ENCODE measurements at regions not wholly inside any gene's neighbourhood (a gene's known extent, or its start where the extent isn't known, plus 50 kb on each side); places are given as distances from the start of the nearest gene placed in this dataset.
A peak's percentile ranks its signal among the peaks of the same experiment; 100 is the strongest.

DNA sequence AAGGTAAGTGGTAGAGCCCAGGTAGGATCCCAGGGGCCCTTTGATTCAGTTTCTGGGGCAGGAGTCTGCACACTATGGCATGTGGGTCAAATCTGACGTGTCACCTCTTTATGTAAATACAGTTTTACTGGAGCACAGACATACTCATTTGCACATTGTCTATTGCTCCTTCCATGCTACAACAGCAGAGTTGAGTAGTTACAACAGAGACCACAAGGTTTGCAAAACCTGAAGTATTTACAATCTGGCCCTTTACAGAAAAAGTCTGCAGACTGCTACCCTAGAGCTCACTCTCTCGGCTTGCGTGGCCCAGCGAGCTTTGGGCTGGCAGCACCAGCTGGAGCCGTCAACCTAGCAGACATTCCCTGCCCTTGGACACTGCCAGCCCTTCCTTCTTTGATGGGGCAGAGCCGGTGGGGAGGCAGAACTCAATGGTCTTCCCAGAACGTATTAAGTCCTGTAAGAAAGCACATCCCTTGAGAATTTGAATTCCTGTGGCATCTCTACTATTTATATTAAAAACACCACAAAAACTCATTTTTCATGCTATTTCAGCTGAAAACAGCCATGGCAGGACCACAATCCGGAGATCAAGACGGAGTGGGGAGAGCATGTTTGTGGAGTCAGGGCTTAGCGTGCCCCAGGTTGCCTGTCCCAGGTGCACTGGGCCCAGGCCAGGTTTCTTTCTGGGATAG lies 133.1 kb upstream of the NUDT7 start:
- Histone ChIP-seq H3K27ac (no peak overlapping the region), H3K9me3 (no peaks in the 10 kb centered on the region), H3K27me3 (peaks cover 0 to 5% of the 10 kb centered on the region in 2 donors), H3K4me1 (no peaks in the 10 kb centered on the region), H3K36me3 (no peaks in the 10 kb centered on the region), H3K4me3 (no peak overlapping the region)
- ATAC-seq (peak; percentile 25), DNase-seq (no peak)
- TF ChIP-seq, protein P1, sequence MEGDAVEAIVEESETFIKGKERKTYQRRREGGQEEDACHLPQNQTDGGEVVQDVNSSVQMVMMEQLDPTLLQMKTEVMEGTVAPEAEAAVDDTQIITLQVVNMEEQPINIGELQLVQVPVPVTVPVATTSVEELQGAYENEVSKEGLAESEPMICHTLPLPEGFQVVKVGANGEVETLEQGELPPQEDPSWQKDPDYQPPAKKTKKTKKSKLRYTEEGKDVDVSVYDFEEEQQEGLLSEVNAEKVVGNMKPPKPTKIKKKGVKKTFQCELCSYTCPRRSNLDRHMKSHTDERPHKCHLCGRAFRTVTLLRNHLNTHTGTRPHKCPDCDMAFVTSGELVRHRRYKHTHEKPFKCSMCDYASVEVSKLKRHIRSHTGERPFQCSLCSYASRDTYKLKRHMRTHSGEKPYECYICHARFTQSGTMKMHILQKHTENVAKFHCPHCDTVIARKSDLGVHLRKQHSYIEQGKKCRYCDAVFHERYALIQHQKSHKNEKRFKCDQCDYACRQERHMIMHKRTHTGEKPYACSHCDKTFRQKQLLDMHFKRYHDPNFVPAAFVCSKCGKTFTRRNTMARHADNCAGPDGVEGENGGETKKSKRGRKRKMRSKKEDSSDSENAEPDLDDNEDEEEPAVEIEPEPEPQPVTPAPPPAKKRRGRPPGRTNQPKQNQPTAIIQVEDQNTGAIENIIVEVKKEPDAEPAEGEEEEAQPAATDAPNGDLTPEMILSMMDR (IDR thresholded peaks at IDR 0.05): no peak
- intact Hi-C loops (cut with DNase I): no loop called here

DNA sequence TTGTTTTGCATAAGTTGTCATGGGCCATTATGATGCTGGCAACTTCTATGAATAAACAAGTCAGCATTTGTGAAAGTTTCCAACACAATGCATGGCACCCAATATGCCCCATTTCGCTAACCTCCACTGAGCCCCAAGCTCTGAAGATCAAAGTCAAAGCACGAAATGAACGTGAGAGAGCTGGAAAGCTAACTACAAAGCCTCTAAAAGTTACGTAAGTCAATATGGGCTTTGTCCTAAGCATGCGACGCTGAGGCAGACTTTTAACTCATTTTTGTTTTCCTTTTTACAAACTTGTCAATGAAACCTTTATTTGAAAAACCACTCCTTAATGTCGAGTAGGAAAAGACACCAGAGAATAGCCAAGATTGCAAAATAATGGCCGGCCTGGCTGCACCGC lies 131.6 kb upstream of the NUDT7 start:
- Histone ChIP-seq H3K4me3 (no peak overlapping the region), H3K36me3 (no peaks in the 10 kb centered on the region), H3K9me3 (no peaks in the 10 kb centered on the region), H3K27me3 (peaks cover 0 to 5% of the 10 kb centered on the region in 2 donors), H3K27ac (no peak overlapping the region), H3K4me1 (no peaks in the 10 kb centered on the region)
- no peak for ATAC-seq
- DNase-seq: no peak
- intact Hi-C loops (cut with DNase I): no loop called here
- TF ChIP-seq, protein P1 (IDR thresholded peaks at IDR 0.05): no peak

DNA sequence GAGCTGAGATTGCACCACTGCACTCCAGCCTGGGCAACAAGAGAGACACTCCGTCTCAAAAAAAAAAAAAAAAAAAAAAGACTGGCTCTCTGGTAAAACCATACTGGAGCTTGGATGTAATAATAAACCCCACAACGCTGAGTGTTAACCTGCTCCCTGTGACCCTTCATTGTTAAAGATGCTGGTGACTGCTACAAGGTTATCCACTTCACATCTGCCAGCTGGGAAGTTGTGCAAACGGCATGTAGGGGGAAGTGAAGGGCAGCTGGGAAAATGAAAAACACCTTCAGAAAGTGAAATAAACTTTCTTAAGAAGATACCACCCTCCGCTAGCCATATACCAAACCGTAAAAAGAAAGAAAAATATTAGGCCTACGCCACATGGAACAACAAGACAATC lies 131.0 kb upstream of the NUDT7 start:
- intact Hi-C loops (cut with DNase I): no loop called here
- no peak overlapping the region for H3K4me3 ChIP-seq
- ATAC-seq (no peak), DNase-seq (no peak)
- no peaks in the 10 kb centered on the region for H3K9me3 ChIP-seq
- H3K36me3 ChIP-seq: no peaks in the 10 kb centered on the region
- H3K27me3 ChIP-seq: peaks cover 0 to 5% of the 10 kb centered on the region in 2 donors
- TF ChIP-seq, protein P1 (IDR thresholded peaks at IDR 0.05): no peak
- no peaks in the 10 kb centered on the region for H3K4me1 ChIP-seq
- no peak overlapping the region for H3K27ac ChIP-seq

DNA sequence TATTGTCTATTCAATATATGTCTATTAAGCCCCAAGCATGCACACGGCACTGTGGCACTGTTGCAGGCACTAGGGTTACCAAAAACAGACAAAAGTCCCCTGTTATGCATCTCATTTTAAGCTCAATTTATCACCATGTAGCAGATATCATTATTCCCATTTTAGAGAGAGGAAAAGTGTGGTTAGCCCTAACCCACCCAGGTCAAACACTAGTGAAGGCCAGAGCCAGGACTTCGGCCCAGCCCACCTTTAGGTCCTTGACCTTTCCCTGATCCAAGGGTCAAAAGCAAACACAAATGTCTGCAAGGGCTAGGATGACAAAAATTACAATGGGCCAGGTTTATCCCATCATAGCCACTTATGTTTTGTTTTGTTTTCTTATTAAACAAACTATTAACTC lies 130.3 kb upstream of the NUDT7 start:
- no peaks in the 10 kb centered on the region for H3K9me3 ChIP-seq
- TF ChIP-seq, protein P1 (IDR thresholded peaks at IDR 0.05): no peak
- no peak for ATAC-seq
- intact Hi-C loops (cut with DNase I): no loop called here
- H3K27ac ChIP-seq: no peak overlapping the region
- no peaks in the 10 kb centered on the region for H3K4me1 ChIP-seq
- H3K36me3 ChIP-seq: no peaks in the 10 kb centered on the region
- H3K27me3 ChIP-seq: peaks cover 0 to 2% of the 10 kb centered on the region in 2 donors
- no peak for DNase-seq
- no peak overlapping the region for H3K4me3 ChIP-seq

DNA sequence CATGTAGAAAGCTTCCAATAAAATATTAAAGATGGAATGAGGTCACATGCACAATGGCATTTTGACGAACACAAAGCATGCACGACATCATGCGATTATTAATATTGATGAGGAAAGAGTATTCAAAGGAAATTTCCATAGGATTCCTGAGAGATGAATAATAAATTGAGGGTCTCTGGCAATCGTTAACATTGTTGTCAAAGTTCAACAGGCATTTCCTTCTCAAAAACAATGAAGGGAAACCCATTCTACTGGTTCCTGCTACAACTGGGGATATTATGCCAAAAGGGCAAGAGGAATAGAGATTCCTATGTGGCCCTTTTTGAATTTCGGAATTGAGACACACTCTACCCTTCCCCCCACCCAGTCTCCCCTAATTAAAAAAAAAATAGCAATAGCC lies 128.3 kb upstream of the NUDT7 start:
- Histone ChIP-seq H3K9me3 (no peaks in the 10 kb centered on the region), H3K4me1 (no peaks in the 10 kb centered on the region), H3K4me3 (no peak overlapping the region), H3K36me3 (no peaks in the 10 kb centered on the region), H3K27ac (no peak overlapping the region), H3K27me3 (no peaks in the 10 kb centered on the region)
- intact Hi-C loops (cut with DNase I): no loop called here
- DNase-seq: no peak
- no peak for ATAC-seq
- TF ChIP-seq, protein P1 (IDR thresholded peaks at IDR 0.05): no peak
